ENCODE measurements at regions not wholly inside any gene's neighbourhood (a gene's known extent, or its start where the extent isn't known, plus 50 kb on each side); places are given as distances from the start of the nearest gene placed in this dataset.

GRCh38 chr15:97687654-97688053, 272.8 kb upstream of the ARRDC4 start:
- no peaks in the 10 kb centered on the region for H3K9me3 ChIP-seq
- TF ChIP-seq POLR2AphosphoS5 (IDR thresholded peaks at IDR 0.05) (no peak), POLR2A (IDR thresholded peaks at IDR 0.05) (no peak)

GRCh38 chr15:97688177-97688576, 272.3 kb upstream of the ARRDC4 start:
- Histone ChIP-seq H3K27me3 (no peaks in the 10 kb centered on the region), H3K9me3 (no peaks in the 10 kb centered on the region), H3K36me3 (no peaks in the 10 kb centered on the region), H3K4me3 (no peak overlapping the region), H3K27ac (no peak overlapping the region), H3K4me1 (no peaks in the 10 kb centered on the region)
- TF ChIP-seq POLR2A (IDR thresholded peaks at IDR 0.05) (no peak), CTCF (IDR thresholded peaks at IDR 0.05) (no peak), POLR2AphosphoS5 (IDR thresholded peaks at IDR 0.05) (no peak), EP300 (IDR thresholded peaks at IDR 0.05) (no peak)
- DNase-seq: no peak
- 89 to 97% methylated on average over 4 of the region's 4 CpGs for WGBS, 2 donors
- no peak for ATAC-seq (ENCODE audit: low FRiP score in 2 of 2)

More at GRCh38 chr15:97687654-97688053, 272.8 kb upstream of the ARRDC4 start:
- no peaks in the 10 kb centered on the region for H3K4me1 ChIP-seq
- DNase-seq (no peak), ATAC-seq (ENCODE audit: low FRiP score in 2 of 2) (no peak)
- no peaks in the 10 kb centered on the region for H3K36me3 ChIP-seq
- no peaks in the 10 kb centered on the region for H3K27me3 ChIP-seq
- H3K4me3 ChIP-seq: no peak overlapping the region
- H3K27ac ChIP-seq: no peak overlapping the region

- DNase-seq: no peak
These were observed 271.6 kb upstream of the ARRDC4 start for GRCh38 chr15:97688886-97689285.

GRCh38 chr15:97691078-97691477, 269.4 kb upstream of the ARRDC4 start:
- H3K27me3 ChIP-seq: no peaks in the 10 kb centered on the region
- 69 to 72% methylated on average over 3 of the region's 3 CpGs for WGBS, 2 donors
- ATAC-seq (ENCODE audit: low FRiP score in 2 of 2) (peak in 1 of 2 donors; percentile 39), DNase-seq (no peak)
- TF ChIP-seq CTCF (IDR thresholded peaks at IDR 0.05) (no peak), EP300 (IDR thresholded peaks at IDR 0.05) (no peak), POLR2AphosphoS5 (IDR thresholded peaks at IDR 0.05) (no peak), POLR2A (IDR thresholded peaks at IDR 0.05) (no peak)
- H3K9me3 ChIP-seq: no peaks in the 10 kb centered on the region
- no peaks in the 10 kb centered on the region for H3K36me3 ChIP-seq
- H3K27ac ChIP-seq: no peak overlapping the region
- H3K4me1 ChIP-seq: no peaks in the 10 kb centered on the region
- no peak overlapping the region for H3K4me3 ChIP-seq

More at GRCh38 chr15:97688886-97689285, 271.6 kb upstream of the ARRDC4 start:
- no peaks in the 10 kb centered on the region for H3K27me3 ChIP-seq
- H3K36me3 ChIP-seq: no peaks in the 10 kb centered on the region
- ATAC-seq (ENCODE audit: low FRiP score in 2 of 2): no peak
- TF ChIP-seq POLR2AphosphoS5 (IDR thresholded peaks at IDR 0.05): no peak
- TF ChIP-seq CTCF (IDR thresholded peaks at IDR 0.05): no peak
- TF ChIP-seq EP300 (IDR thresholded peaks at IDR 0.05): no peak
- no peak for TF ChIP-seq POLR2A (IDR thresholded peaks at IDR 0.05)
- no peak overlapping the region for H3K4me3 ChIP-seq
- no peaks in the 10 kb centered on the region for H3K4me1 ChIP-seq
- 67 to 72% methylated on average over 4 of the region's 4 CpGs for WGBS, 2 donors
- no peak overlapping the region for H3K27ac ChIP-seq
- H3K9me3 ChIP-seq: no peaks in the 10 kb centered on the region

GRCh38 chr15:97691799-97692198, 268.7 kb upstream of the ARRDC4 start:
- peak; percentile 32 to 54 for ATAC-seq (ENCODE audit: low FRiP score in 2 of 2)
- Histone ChIP-seq H3K36me3 (no peaks in the 10 kb centered on the region), H3K4me1 (no peaks in the 10 kb centered on the region), H3K27me3 (no peaks in the 10 kb centered on the region), H3K4me3 (no peak overlapping the region), H3K9me3 (no peaks in the 10 kb centered on the region), H3K27ac (no peak overlapping the region)
- 42 to 59% methylated on average over 4 to 5 of the region's 5 CpGs for WGBS, 2 donors
- no peak for DNase-seq
- TF ChIP-seq POLR2AphosphoS5 (IDR thresholded peaks at IDR 0.05) (no peak), POLR2A (IDR thresholded peaks at IDR 0.05) (no peak), EP300 (IDR thresholded peaks at IDR 0.05) (no peak), CTCF (IDR thresholded peaks at IDR 0.05) (no peak)
